ENCODE measurements at regions not wholly inside any gene's neighbourhood (a gene's known extent, or its start where the extent isn't known, plus 50 kb on each side); places are given as distances from the start of the nearest gene placed in this dataset.

GRCh38 chr17:77786090-77786489 lies 172.4 kb upstream of the TNRC6C start:
- Histone ChIP-seq H3K4me1 (ENCODE audit: control insufficient read depth in 2 of 2, insufficient read depth in 2 of 2, low read length in 2 of 2) (peaks cover 13 to 30% of the 10 kb centered on the region in 2 donors), H3K36me3 (ENCODE audit: control insufficient read depth in 2 of 3, insufficient read depth in 3 of 3, low read length in 3 of 3) (no peaks in the 10 kb centered on the region), H3K9me3 (ENCODE audit: control insufficient read depth in 2 of 3, low read length in 3 of 3) (no peaks in the 10 kb centered on the region), H3K27ac (ENCODE audit: low read depth, low read length) (no peak overlapping the region), H3K4me3 (ENCODE audit: low read length) (no peak overlapping the region), H3K27me3 (ENCODE audit: control insufficient read depth in 2 of 2, insufficient read depth in 2 of 2, low read length in 2 of 2) (no peaks in the 10 kb centered on the region)
- intact Hi-C loops (cut with micrococcal nuclease): no loop called here
- Mint-ChIP-seq H3K27ac (peak overlapping the region in 1 of 9 donors; percentile 63), H3K27me3 (peaks cover 0 to 22% (median 3%) of the 10 kb centered on the region in 5 donors), H3K4me3 (no peak overlapping the region), H3K9me3 (peaks cover 0 to 1% (median 0%) of the 10 kb centered on the region in 11 donors), H3K4me1 (peaks cover 7 to 19% (median 12%) of the 10 kb centered on the region in 7 donors), H3K36me3 (no peaks in the 10 kb centered on the region)
- DNase-seq: no peak
- POLR2A ChIA-PET: no interaction called here
- CTCF ChIA-PET: no interaction called here
- ATAC-seq: no peak

GRCh38 chr17:77786740-77787505 lies 171.6 kb upstream of the TNRC6C start:
- Histone ChIP-seq H3K36me3 (ENCODE audit: control insufficient read depth in 2 of 3, insufficient read depth in 3 of 3, low read length in 3 of 3) (no peaks in the 10 kb centered on the region), H3K27me3 (ENCODE audit: control insufficient read depth in 2 of 2, insufficient read depth in 2 of 2, low read length in 2 of 2) (no peaks in the 10 kb centered on the region), H3K27ac (ENCODE audit: low read depth, low read length) (no peak overlapping the region), H3K9me3 (ENCODE audit: control insufficient read depth in 2 of 3, low read length in 3 of 3) (no peaks in the 10 kb centered on the region), H3K4me3 (ENCODE audit: low read length) (no peak overlapping the region), H3K4me1 (ENCODE audit: control insufficient read depth in 2 of 2, insufficient read depth in 2 of 2, low read length in 2 of 2) (peaks cover 13 to 30% of the 10 kb centered on the region in 2 donors)
- Mint-ChIP-seq H3K36me3 (no peaks in the 10 kb centered on the region), H3K27me3 (peaks cover 0 to 22% (median 3%) of the 10 kb centered on the region in 5 donors), H3K4me1 (peaks cover 7 to 19% (median 12%) of the 10 kb centered on the region in 7 donors), H3K27ac (no peak overlapping the region), H3K9me3 (peaks cover 0 to 1% (median 0%) of the 10 kb centered on the region in 11 donors), H3K4me3 (no peak overlapping the region)
- intact Hi-C loops (cut with micrococcal nuclease): no loop called here
- CTCF ChIA-PET: no interaction called here
- DNase-seq (no peak), ATAC-seq (no peak)
- POLR2A ChIA-PET: no interaction called here

GRCh38 chr17:77790143-77790829 lies 168.2 kb upstream of the TNRC6C start:
- Mint-ChIP-seq H3K27me3 (peaks cover 0 to 29% (median 6%) of the 10 kb centered on the region in 5 donors), H3K4me1 (peaks cover 0 to 11% (median 3%) of the 10 kb centered on the region in 7 donors), H3K27ac (peak overlapping the region in 1 of 9 donors; percentile 41), H3K4me3 (no peak overlapping the region), H3K36me3 (no peaks in the 10 kb centered on the region), H3K9me3 (peaks cover 0 to 1% (median 0%) of the 10 kb centered on the region in 11 donors)
- no peaks in the 10 kb centered on the region for H3K36me3 ChIP-seq (ENCODE audit: control insufficient read depth in 2 of 3, insufficient read depth in 3 of 3, low read length in 3 of 3)
- no peak overlapping the region for H3K27ac ChIP-seq (ENCODE audit: low read depth, low read length)
- POLR2A ChIA-PET: no interaction called here
- intact Hi-C loops (cut with micrococcal nuclease): no loop called here
- no peaks in the 10 kb centered on the region for H3K9me3 ChIP-seq (ENCODE audit: control insufficient read depth in 2 of 3, low read length in 3 of 3)
- peaks cover 0 to 5% of the 10 kb centered on the region in 2 donors for H3K4me1 ChIP-seq (ENCODE audit: control insufficient read depth in 2 of 2, insufficient read depth in 2 of 2, low read length in 2 of 2)
- no peak for DNase-seq
- CTCF ChIA-PET: no interaction called here
- no peak for ATAC-seq
- H3K4me3 ChIP-seq (ENCODE audit: low read length): no peak overlapping the region
- H3K27me3 ChIP-seq (ENCODE audit: control insufficient read depth in 2 of 2, insufficient read depth in 2 of 2, low read length in 2 of 2): no peaks in the 10 kb centered on the region

- H3K9me3 Mint-ChIP-seq: peaks cover 0 to 2% (median 0%) of the 10 kb centered on the region in 11 donors
- ATAC-seq (no peak), DNase-seq (no peak)
These were observed 165.9 kb upstream of the TNRC6C start for GRCh38 chr17:77792626-77793025.

GRCh38 chr17:77793146-77793970 lies 165.1 kb upstream of the TNRC6C start:
- ChIA-PET CTCF (no interaction called here), POLR2A (no interaction called here)
- intact Hi-C loops (cut with micrococcal nuclease): no loop called here
- no peak overlapping the region for H3K27ac Mint-ChIP-seq
- peaks cover 0 to 8% (median 3%) of the 10 kb centered on the region in 7 donors for H3K4me1 Mint-ChIP-seq
- no peak for ATAC-seq
- peaks cover 0 to 17% (median 0%) of the 10 kb centered on the region in 5 donors for H3K27me3 Mint-ChIP-seq
- Histone ChIP-seq H3K36me3 (ENCODE audit: control insufficient read depth in 2 of 3, insufficient read depth in 3 of 3, low read length in 3 of 3) (no peaks in the 10 kb centered on the region), H3K27ac (ENCODE audit: low read depth, low read length) (no peak overlapping the region), H3K27me3 (ENCODE audit: control insufficient read depth in 2 of 2, insufficient read depth in 2 of 2, low read length in 2 of 2) (no peaks in the 10 kb centered on the region), H3K4me1 (ENCODE audit: control insufficient read depth in 2 of 2, insufficient read depth in 2 of 2, low read length in 2 of 2) (no peaks in the 10 kb centered on the region), H3K4me3 (ENCODE audit: low read length) (no peak overlapping the region), H3K9me3 (ENCODE audit: control insufficient read depth in 2 of 3, low read length in 3 of 3) (no peaks in the 10 kb centered on the region)
- peaks cover 0 to 2% (median 0%) of the 10 kb centered on the region in 11 donors for H3K9me3 Mint-ChIP-seq
- no peak for DNase-seq
- no peak overlapping the region for H3K4me3 Mint-ChIP-seq
- no peaks in the 10 kb centered on the region for H3K36me3 Mint-ChIP-seq

More at GRCh38 chr17:77792626-77793025, 165.9 kb upstream of the TNRC6C start:
- Histone ChIP-seq H3K4me3 (ENCODE audit: low read length) (no peak overlapping the region), H3K27me3 (ENCODE audit: control insufficient read depth in 2 of 2, insufficient read depth in 2 of 2, low read length in 2 of 2) (no peaks in the 10 kb centered on the region), H3K27ac (ENCODE audit: low read depth, low read length) (no peak overlapping the region), H3K4me1 (ENCODE audit: control insufficient read depth in 2 of 2, insufficient read depth in 2 of 2, low read length in 2 of 2) (no peaks in the 10 kb centered on the region), H3K9me3 (ENCODE audit: control insufficient read depth in 2 of 3, low read length in 3 of 3) (no peaks in the 10 kb centered on the region), H3K36me3 (ENCODE audit: control insufficient read depth in 2 of 3, insufficient read depth in 3 of 3, low read length in 3 of 3) (no peaks in the 10 kb centered on the region)
- Mint-ChIP-seq H3K27ac (no peak overlapping the region), H3K36me3 (no peaks in the 10 kb centered on the region), H3K4me1 (peaks cover 0 to 10% (median 3%) of the 10 kb centered on the region in 7 donors), H3K27me3 (peaks cover 0 to 20% (median 2%) of the 10 kb centered on the region in 5 donors), H3K4me3 (no peak overlapping the region)
- intact Hi-C loops (cut with micrococcal nuclease): no loop called here
- CTCF ChIA-PET: interaction anchor here (0.6 kb wide), 1 partner anchor 164 kb away, joined by 3 read pairs; no protein-coding TSS in a partner anchor
- POLR2A ChIA-PET: no interaction called here

- Histone ChIP-seq H3K27ac (ENCODE audit: low read depth, low read length) (no peak overlapping the region), H3K4me3 (ENCODE audit: low read length) (no peak overlapping the region), H3K9me3 (ENCODE audit: control insufficient read depth in 2 of 3, low read length in 3 of 3) (no peaks in the 10 kb centered on the region), H3K36me3 (ENCODE audit: control insufficient read depth in 2 of 3, insufficient read depth in 3 of 3, low read length in 3 of 3) (no peaks in the 10 kb centered on the region), H3K27me3 (ENCODE audit: control insufficient read depth in 2 of 2, insufficient read depth in 2 of 2, low read length in 2 of 2) (no peaks in the 10 kb centered on the region), H3K4me1 (ENCODE audit: control insufficient read depth in 2 of 2, insufficient read depth in 2 of 2, low read length in 2 of 2) (no peaks in the 10 kb centered on the region)
- no peak overlapping the region for H3K4me3 Mint-ChIP-seq
- peaks cover 0 to 2% (median 0%) of the 10 kb centered on the region in 11 donors for H3K9me3 Mint-ChIP-seq
- no peaks in the 10 kb centered on the region for H3K36me3 Mint-ChIP-seq
- DNase-seq (no peak), ATAC-seq (no peak)
- CTCF ChIA-PET: no interaction called here
- H3K27ac Mint-ChIP-seq: no peak overlapping the region
- H3K27me3 Mint-ChIP-seq: peaks cover 0 to 15% (median 0%) of the 10 kb centered on the region in 5 donors
- intact Hi-C loops (cut with micrococcal nuclease): no loop called here
- POLR2A ChIA-PET: no interaction called here
- H3K4me1 Mint-ChIP-seq: peaks cover 0 to 8% (median 3%) of the 10 kb centered on the region in 7 donors
These were observed 164.6 kb upstream of the TNRC6C start for GRCh38 chr17:77793971-77794235.
